ENCODE measurements at regions not wholly inside any gene's neighbourhood (a gene's known extent, or its start where the extent isn't known, plus 50 kb on each side); places are given as distances from the start of the nearest gene placed in this dataset.

GRCh38 chr13:74966814-74967424 is 515.0 kb downstream of the TBC1D4 start:
- Mint-ChIP-seq H3K27me3 (ENCODE audit: low read depth) (no peaks in the 10 kb centered on the region), H3K9me3 (no peaks in the 10 kb centered on the region), H3K4me1 (ENCODE audit: low read depth) (no peaks in the 10 kb centered on the region), H3K27ac (no peak overlapping the region), H3K4me3 (no peak overlapping the region), H3K36me3 (ENCODE audit: low read depth) (no peaks in the 10 kb centered on the region)

GRCh38 chr13:74966275-74966674 is 515.7 kb downstream of the TBC1D4 start:
- Mint-ChIP-seq H3K9me3 (no peaks in the 10 kb centered on the region), H3K27ac (no peak overlapping the region), H3K4me1 (ENCODE audit: low read depth) (no peaks in the 10 kb centered on the region), H3K27me3 (ENCODE audit: low read depth) (no peaks in the 10 kb centered on the region), H3K4me3 (no peak overlapping the region), H3K36me3 (ENCODE audit: low read depth) (no peaks in the 10 kb centered on the region)

GRCh38 chr13:74945637-74946036 is 536.3 kb downstream of the TBC1D4 start:
- no peaks in the 10 kb centered on the region for H3K36me3 Mint-ChIP-seq (ENCODE audit: low read depth)
- H3K4me3 Mint-ChIP-seq = no peak overlapping the region
- peaks cover 13% of the 10 kb centered on the region for H3K9me3 Mint-ChIP-seq
- no peaks in the 10 kb centered on the region for H3K27me3 Mint-ChIP-seq (ENCODE audit: low read depth)
- no peaks in the 10 kb centered on the region for H3K4me1 Mint-ChIP-seq (ENCODE audit: low read depth)
- H3K27ac Mint-ChIP-seq = no peak overlapping the region

- Mint-ChIP-seq H3K36me3 (ENCODE audit: low read depth) (no peaks in the 10 kb centered on the region), H3K27ac (no peak overlapping the region), H3K4me1 (ENCODE audit: low read depth) (no peaks in the 10 kb centered on the region), H3K4me3 (no peak overlapping the region), H3K27me3 (ENCODE audit: low read depth) (no peaks in the 10 kb centered on the region), H3K9me3 (no peaks in the 10 kb centered on the region)
Observed at GRCh38 chr13:74931698-74932433, 550.1 kb downstream of the TBC1D4 start.

DNA sequence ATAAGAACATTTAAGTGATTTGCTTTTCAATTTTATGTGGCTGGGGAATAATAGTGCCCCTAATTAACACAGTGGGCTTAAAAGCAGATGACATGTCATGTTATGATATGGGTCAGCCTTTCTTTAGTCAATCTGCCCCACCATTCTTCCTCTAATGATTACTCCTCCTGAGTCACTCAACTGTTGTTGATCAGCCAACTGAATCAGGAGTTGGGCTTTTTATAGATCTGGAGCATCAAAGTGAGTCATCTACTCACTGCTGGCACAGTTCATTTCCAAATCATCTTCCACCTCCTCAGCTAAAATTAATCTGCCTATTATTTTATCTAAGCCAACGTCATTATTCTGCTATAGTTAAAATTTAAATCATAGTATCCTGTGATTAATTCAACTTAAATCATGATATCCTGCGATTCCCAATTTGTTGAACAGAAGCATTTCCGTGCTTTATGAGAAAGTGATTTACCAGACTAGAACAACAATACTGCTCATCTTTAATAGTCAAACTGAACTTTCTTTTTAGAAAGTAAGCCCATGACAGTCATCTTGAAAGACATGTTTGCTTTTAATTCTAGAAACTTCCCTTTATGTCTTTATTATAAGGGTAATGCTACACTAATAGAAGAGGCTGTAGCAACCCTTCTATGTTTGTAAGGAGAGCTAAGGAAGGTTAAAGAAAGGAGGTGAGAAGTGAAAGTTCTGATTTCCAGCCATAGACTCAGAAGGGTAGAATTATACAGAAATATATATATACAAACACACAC is 551.4 kb downstream of the TBC1D4 start:
- H3K4me3 Mint-ChIP-seq = no peak overlapping the region
- no peaks in the 10 kb centered on the region for H3K4me1 Mint-ChIP-seq (ENCODE audit: low read depth)
- no peaks in the 10 kb centered on the region for H3K9me3 Mint-ChIP-seq
- no peaks in the 10 kb centered on the region for H3K27me3 Mint-ChIP-seq (ENCODE audit: low read depth)
- no peak overlapping the region for H3K27ac Mint-ChIP-seq
- H3K36me3 Mint-ChIP-seq (ENCODE audit: low read depth) = no peaks in the 10 kb centered on the region

DNA sequence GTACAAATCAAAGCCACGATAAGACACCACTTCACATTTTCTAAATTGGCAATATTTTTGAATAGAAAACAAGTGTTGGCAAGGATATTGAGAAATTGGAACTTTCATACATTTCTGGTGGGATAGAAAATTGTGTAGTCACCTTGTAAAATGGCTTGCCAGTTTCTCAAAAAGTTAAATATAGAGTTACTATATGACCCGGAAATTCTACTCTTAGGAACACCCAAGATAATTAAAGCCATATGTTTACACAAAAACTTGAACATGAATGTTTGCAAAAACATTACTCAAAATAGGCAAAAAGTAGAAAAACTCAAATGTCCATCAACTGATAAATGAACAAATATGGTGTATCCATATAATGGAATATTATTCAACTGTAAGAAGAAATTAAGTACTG is 552.5 kb downstream of the TBC1D4 start:
- Mint-ChIP-seq H3K4me1 (ENCODE audit: low read depth) (no peaks in the 10 kb centered on the region), H3K36me3 (ENCODE audit: low read depth) (no peaks in the 10 kb centered on the region), H3K27me3 (ENCODE audit: low read depth) (no peaks in the 10 kb centered on the region), H3K9me3 (no peaks in the 10 kb centered on the region), H3K4me3 (no peak overlapping the region), H3K27ac (no peak overlapping the region)

DNA sequence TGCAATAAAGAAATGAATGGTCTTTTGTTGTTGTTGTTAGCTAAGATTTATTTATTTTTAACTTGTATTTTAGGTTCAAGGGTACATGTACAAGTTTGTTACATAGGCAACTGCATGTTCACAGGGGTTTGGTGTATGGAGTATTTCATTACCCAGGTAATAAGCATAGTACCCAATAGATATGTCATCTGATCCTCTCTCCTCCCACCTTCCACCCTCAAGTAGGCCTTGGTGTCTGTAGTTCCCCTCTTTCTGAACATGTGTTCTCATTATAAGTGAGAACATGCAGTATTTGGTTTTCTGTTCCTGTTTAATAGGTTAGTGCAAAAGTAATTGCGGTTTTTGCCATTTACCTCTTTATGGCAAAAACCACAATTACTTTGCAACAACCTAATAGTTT is 554.1 kb downstream of the TBC1D4 start:
- no peaks in the 10 kb centered on the region for H3K4me1 Mint-ChIP-seq (ENCODE audit: low read depth)
- H3K9me3 Mint-ChIP-seq = no peaks in the 10 kb centered on the region
- no peaks in the 10 kb centered on the region for H3K27me3 Mint-ChIP-seq (ENCODE audit: low read depth)
- no peak overlapping the region for H3K4me3 Mint-ChIP-seq
- no peaks in the 10 kb centered on the region for H3K36me3 Mint-ChIP-seq (ENCODE audit: low read depth)
- H3K27ac Mint-ChIP-seq = no peak overlapping the region

DNA sequence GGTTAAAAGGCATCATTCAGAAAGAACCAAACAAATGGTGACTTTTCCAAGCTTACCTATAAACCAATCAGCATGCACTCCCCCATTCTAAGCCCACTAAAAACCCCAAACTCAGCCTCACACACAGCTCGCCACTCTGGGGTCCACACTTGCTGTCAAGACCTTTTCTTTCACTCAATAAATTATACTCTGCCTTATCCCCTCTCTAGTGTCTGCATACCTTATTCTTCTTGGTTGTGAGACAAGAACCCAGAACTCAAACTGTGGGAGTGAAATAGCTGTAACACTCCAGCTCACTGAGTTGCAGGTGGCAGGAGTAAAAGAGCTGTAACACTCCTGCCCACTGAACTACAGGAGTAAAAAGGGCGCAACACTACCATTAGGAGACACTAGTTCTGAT is 559.0 kb downstream of the TBC1D4 start:
- no peak overlapping the region for H3K4me3 Mint-ChIP-seq

GRCh38 chr13:74921326-74921725 is 560.6 kb downstream of the TBC1D4 start:
- no peaks in the 10 kb centered on the region for H3K27me3 Mint-ChIP-seq (ENCODE audit: low read depth)
- H3K36me3 Mint-ChIP-seq (ENCODE audit: low read depth) = no peaks in the 10 kb centered on the region
- H3K4me1 Mint-ChIP-seq (ENCODE audit: low read depth) = no peaks in the 10 kb centered on the region
- no peak overlapping the region for H3K4me3 Mint-ChIP-seq
- H3K27ac Mint-ChIP-seq = no peak overlapping the region
- no peaks in the 10 kb centered on the region for H3K9me3 Mint-ChIP-seq

More for the DNA sequence above, 559.0 kb downstream of the TBC1D4 start:
- Mint-ChIP-seq H3K36me3 (ENCODE audit: low read depth) (no peaks in the 10 kb centered on the region), H3K27ac (no peak overlapping the region), H3K9me3 (no peaks in the 10 kb centered on the region), H3K27me3 (ENCODE audit: low read depth) (no peaks in the 10 kb centered on the region), H3K4me1 (ENCODE audit: low read depth) (no peaks in the 10 kb centered on the region)

DNA sequence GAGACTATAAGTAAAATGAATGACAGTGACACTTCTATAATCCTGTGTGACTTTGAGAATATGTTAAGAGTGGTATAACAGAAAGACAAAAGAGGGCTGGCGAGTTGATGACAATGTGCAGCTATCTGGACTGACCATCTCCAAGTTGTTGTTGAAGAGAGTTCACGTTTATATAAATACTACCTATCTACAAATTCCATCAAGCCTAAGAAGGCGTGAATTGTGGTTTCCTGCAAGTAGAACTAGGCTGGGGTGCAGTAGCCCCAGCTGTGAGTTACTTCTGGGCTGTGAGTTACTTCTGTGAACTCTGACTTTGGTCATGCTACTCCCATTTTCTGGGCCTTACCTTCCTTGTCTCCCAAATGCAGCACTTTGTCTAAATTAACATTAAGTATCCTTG is 561.0 kb downstream of the TBC1D4 start:
- Mint-ChIP-seq H3K4me3 (no peak overlapping the region), H3K27ac (no peak overlapping the region), H3K36me3 (ENCODE audit: low read depth) (no peaks in the 10 kb centered on the region), H3K27me3 (ENCODE audit: low read depth) (no peaks in the 10 kb centered on the region), H3K9me3 (no peaks in the 10 kb centered on the region), H3K4me1 (ENCODE audit: low read depth) (no peaks in the 10 kb centered on the region)

DNA sequence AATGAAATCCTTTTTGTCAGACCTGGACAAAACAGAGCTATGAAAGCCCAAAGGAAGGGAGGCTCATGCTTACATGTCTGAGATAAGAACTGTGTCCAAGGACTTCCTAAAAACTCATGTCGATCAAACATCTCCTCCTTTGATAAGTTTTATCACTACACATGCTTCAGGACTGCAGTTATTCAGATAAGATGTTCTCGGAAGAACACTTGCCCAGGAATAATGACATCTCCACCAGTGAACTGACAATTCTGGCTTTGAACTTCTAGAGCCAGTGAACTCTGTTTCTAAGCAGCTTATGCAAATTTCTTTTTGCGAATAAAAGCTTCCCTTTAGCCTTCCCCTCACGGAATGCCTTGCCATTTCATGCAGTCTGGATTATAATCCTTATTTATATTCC is 561.6 kb downstream of the TBC1D4 start:
- no peak overlapping the region for H3K27ac Mint-ChIP-seq
- H3K36me3 Mint-ChIP-seq (ENCODE audit: low read depth) = no peaks in the 10 kb centered on the region
- no peaks in the 10 kb centered on the region for H3K4me1 Mint-ChIP-seq (ENCODE audit: low read depth)
- H3K27me3 Mint-ChIP-seq (ENCODE audit: low read depth) = no peaks in the 10 kb centered on the region
- H3K4me3 Mint-ChIP-seq = no peak overlapping the region
- no peaks in the 10 kb centered on the region for H3K9me3 Mint-ChIP-seq

DNA sequence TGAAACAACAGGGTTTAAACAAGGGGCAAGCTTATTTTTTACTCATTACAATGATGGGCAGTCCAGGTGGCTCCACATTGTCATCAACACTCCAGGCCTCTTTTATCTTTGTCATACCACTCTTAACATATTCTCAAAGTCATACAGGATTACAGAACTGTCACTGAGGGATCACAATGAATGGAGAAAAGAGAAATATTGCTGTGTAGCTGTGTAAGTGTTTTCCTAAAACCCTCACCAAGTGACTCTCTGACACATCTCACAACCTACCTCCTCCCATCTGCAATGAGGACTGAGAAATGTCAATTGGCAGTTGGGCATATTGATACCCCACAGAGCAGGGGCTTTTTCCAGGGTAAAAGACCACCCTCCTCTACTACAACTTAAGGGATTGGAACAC is 562.1 kb downstream of the TBC1D4 start:
- Mint-ChIP-seq H3K4me3 (no peak overlapping the region), H3K4me1 (ENCODE audit: low read depth) (no peaks in the 10 kb centered on the region), H3K27me3 (ENCODE audit: low read depth) (no peaks in the 10 kb centered on the region), H3K9me3 (no peaks in the 10 kb centered on the region), H3K36me3 (ENCODE audit: low read depth) (no peaks in the 10 kb centered on the region), H3K27ac (no peak overlapping the region)

- H3K4me3 Mint-ChIP-seq = no peak overlapping the region
- H3K27me3 Mint-ChIP-seq (ENCODE audit: low read depth) = no peaks in the 10 kb centered on the region
- H3K9me3 Mint-ChIP-seq = no peaks in the 10 kb centered on the region
- no peak overlapping the region for H3K27ac Mint-ChIP-seq
- H3K36me3 Mint-ChIP-seq (ENCODE audit: low read depth) = no peaks in the 10 kb centered on the region
- H3K4me1 Mint-ChIP-seq (ENCODE audit: low read depth) = no peaks in the 10 kb centered on the region
Observed at GRCh38 chr13:74912898-74913297, 569.1 kb downstream of the TBC1D4 start.

- H3K4me1 Mint-ChIP-seq (ENCODE audit: low read depth) = no peaks in the 10 kb centered on the region
- H3K9me3 Mint-ChIP-seq = no peaks in the 10 kb centered on the region
- no peaks in the 10 kb centered on the region for H3K36me3 Mint-ChIP-seq (ENCODE audit: low read depth)
- H3K27ac Mint-ChIP-seq = no peak overlapping the region
- no peak overlapping the region for H3K4me3 Mint-ChIP-seq
- H3K27me3 Mint-ChIP-seq (ENCODE audit: low read depth) = no peaks in the 10 kb centered on the region
Observed at GRCh38 chr13:74910415-74910814, 571.6 kb downstream of the TBC1D4 start.

DNA sequence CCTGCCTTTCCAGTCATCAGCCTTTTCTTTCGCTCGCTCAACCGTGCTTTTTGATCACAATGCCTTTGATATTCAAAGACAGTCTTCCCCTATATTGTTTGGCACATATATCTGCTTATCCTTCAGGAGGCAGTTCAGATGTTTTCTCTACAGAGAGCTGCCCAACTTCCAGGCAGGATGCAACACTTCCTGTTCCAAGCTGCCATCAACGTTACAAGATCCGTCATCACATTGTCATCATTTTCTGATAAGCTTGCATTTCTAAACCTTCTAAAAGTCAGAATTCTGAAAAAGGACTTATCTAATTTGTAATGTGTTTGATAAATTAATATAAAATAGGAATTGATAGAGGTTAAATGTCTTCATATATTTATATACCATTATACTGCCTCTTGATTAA is 574.2 kb downstream of the TBC1D4 start:
- no peak overlapping the region for H3K27ac Mint-ChIP-seq
- no peak overlapping the region for H3K4me3 Mint-ChIP-seq
- no peaks in the 10 kb centered on the region for H3K27me3 Mint-ChIP-seq (ENCODE audit: low read depth)
- no peaks in the 10 kb centered on the region for H3K4me1 Mint-ChIP-seq (ENCODE audit: low read depth)
- no peaks in the 10 kb centered on the region for H3K36me3 Mint-ChIP-seq (ENCODE audit: low read depth)
- no peaks in the 10 kb centered on the region for H3K9me3 Mint-ChIP-seq

All from T-helper 1 cell treated with Interleukin-12 subunit alpha and Interleukin-12 subunit beta and Interleukin-4 antibody, amounts not matched to agents 30 μg/mL and 1 μg/mL, for 36 hours (primary cell).